HG02852 (cell line): ENCODE measurements at regions not wholly inside any gene's neighbourhood (a gene's known extent, or its start where the extent isn't known, plus 50 kb on each side); places are given as distances from the start of the nearest gene placed in this dataset.

Experiments
- ATAC-seq: cut with Tn5 transposase; IDR thresholded peaks from one replicate; pipeline ENCODE4 v1.9.1; 2021; ENCODE audit warnings: mild to moderate bottlenecking, moderate library complexity; ENCODE audit not compliant: unreplicated experiment

DNA sequence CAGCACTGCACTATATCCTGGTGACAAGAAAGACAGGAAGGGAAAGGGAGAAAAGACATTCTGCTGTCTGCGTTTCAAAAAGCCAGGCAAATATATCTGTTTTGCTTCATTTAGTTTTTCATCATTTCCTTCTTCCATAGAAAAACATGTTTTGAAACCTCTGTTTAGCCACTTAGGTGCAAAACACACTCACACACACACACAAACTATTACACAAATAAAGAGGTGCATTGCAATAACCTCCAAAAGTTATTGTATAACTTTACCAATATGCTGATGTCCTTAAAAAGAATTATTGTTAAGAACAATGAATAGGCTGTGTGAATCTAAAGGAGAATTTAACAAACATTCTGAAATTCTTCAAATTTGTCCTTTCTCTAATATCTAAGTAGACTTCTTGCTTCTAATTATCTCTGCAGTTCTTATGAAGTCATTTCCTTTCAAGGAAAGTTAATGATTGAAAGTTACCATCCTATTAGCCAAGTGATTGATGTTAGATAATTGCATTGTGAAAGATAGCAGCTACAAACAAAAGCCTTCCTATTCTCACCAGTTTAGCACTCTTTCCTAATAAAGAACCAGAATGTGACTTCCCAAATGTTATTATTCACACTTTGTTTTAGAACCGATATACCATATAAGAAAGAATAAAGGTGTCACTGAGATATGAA, 516.7 kb downstream of the KCNJ3 start:
- no peak for ATAC-seq

DNA sequence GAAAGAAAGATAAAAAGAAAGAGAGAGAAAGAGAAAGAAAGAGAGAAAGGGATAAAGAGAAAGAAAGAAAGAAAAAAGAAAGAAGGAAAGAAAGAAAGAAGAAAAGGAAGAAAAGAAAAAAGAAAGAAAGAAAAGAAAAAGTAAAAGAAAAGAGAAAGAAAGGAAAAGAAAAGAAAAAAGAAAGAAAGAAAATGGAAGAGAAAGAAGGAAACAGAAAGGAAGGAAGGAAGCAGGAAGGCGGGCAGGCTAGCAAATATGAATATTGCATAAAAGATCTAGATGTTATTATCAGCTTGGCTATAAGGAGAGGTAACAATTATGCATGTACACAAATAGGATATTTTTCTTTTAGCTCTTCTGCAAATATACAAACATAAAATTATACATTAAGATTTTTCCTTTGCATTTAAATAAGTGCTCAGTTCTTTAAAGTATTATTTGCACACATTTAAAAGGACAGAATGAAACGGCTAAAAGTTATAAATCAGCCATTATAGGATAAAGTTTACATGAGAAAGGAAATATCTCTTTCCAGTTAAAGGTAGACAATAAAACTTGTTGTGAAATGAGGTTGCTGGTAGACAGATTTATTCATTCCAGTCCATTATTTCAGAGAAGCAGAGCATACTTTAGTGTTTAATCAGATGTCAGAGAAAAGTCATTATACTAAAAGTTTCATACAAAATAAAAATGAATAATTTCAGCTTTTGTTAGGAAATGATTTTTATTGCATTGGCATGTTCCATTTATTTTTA, 511.4 kb downstream of the KCNJ3 start:
- no peak for ATAC-seq

DNA sequence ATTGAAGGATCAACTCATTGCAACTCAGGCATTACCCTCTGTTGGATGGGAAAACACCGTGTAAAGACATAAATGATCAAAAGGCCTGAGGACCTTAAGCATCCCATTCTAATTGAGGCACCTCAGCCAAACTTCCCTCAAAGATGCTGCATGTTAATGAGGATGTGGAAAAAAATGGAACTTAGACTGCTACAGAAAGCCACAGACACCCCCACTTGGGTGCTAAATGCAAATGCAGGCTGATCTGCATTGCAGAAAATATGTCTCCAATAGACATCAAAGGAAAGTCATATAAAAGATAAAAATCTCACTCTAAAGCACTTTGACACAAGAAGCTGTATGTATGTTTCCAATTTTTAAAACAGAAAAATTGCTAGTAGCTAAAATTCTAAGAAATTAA, 504.7 kb downstream of the KCNJ3 start:
- ATAC-seq: peak; percentile 70

DNA sequence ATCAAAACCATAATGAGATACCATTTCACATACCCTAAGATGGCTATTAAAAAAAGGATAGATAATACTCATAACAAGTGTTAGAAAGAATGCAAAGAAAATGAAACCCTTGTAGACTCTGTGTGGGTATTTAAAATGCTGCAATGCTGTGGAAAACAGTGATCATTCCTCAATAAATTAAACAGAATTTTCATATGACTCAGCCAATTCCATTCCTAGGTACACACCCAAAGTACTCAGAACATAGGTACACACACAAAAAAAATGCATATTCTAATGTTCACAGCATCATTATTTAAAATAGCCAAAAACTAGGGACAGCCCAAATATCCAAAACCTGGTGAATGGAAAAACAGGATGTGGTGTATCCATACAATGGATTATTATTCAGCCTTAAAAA, 502.3 kb downstream of the KCNJ3 start:
- no peak for ATAC-seq

DNA sequence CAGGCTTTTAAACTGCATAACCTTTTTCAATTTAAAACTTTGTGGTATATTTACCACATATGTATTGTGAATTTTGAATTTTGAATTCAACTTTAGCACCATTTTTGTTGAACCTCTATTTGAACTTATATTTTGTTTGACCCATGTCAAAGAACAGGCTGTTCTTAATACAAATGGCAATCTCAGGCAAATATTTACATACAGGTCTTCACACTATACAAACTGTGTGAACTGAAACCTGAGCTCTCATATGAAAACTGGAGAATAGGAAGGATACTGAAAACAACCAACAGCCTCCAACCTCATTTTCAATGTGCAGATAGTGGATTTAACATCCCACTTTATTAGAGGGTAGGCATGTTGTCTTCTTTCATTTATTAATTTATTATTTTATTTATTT, 491.8 kb downstream of the KCNJ3 start:
- no peak for ATAC-seq

DNA sequence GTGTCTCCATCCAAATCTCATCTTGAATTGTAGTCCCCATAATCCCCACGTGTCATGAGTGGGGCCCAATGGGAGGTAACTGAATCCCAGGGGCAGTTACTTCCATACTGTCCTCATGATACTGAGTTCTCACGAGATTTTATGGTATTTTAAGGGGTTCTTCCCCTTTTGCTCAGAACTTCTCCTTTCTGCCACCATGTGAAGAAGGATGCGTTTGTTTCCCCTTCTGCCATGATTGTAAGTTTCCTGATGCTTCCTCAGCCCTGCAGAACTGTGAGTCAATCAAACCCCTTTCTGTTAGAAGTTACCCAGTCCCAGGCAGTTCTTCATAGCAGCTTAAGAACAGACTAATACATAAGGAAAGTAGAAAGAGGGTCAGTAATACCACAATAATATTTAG, 480.4 kb downstream of the KCNJ3 start:
- no peak for ATAC-seq

DNA sequence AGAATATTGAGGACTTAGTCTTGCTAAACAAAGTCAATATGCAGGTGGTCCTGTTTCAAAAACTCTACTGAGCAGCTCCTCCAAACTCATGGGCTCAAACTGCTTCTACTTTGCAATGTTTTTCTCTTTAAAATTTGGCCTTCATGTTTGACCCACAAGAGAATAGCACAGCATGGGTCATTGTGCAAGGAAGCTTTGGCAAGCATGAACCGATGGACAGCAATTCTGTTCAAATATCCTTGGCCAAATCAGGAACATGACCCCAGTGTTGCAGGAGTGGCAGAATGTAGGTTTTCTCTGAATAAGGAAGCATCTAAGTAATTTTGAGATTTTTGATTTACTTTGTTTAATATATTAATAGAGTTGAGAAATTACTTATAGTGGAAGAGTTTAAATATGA, 477.9 kb downstream of the KCNJ3 start:
- no peak for ATAC-seq

DNA sequence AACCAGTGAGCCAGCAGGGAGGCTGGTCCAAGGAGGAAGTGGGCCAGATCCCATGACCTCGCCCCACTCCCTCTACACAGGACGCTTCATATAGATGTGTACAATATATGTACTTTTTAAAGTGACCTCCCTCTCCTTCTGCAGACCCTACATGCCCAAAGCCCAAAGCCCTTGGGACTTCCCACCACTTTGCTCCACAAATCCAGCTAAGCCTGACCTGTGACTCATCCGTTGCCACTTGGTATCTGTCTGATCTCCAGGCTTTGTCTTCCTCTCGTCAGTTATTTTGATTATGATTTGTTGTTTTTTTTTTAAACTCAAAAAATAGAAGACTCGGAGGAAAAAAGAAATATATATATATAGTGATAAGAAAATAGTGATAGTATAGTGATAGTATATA, 470.8 kb downstream of the KCNJ3 start:
- ATAC-seq: no peak

DNA sequence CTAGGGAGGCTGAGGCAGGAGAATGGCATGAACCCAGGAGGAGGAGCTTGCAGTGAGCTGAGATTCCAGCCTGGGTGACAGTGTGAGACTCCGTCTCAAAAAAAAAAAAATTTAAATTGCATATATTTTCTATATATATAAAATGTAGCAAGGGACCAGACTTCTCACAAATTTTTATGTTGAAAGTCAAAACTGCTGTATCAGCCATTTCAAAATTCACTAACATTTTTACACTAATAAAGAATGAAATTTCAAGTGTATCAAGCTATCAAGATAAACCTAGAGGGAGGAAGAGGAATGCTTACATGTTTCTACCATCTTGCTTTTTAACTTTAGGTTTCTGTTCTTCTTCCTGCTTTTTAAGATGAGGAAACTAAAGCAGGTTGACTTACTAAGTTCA, 464.0 kb downstream of the KCNJ3 start:
- ATAC-seq: no peak

DNA sequence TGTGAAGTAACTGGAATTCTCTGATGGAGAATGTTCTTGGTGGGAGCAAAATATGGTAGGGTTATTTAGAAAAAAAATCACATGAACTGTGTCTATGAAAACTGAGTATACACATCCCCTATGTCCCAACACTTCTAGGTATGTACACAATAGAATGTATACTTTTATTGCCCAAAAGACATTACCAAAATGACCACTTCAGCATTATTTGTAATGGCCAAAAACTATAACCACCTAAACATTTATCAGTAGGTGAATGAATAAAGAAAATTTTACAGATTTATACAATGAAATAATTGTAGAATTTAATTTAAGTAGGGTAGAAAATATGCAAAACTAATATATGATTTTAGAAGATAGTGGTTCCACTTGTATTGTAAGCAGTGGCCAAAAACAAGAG, 462.8 kb downstream of the KCNJ3 start:
- no peak for ATAC-seq

DNA sequence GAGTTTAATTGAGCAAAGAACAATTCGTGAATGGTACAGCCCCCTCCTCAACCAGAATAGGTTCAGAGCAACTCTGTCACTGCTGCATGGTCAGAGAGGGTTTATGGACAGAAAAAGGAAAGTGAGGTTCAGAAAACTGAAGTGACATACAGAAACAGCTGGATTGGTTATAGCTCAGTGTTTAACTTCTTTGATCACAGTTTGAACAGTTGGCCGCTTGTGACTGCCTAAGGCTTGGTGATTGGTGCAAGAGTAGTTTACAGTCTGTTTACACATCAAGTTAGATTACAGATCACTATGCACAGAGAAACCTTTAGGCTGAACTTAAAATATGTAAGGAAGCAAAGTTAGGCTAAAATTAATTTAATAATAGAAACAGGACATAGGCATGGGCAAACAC, 459.2 kb downstream of the KCNJ3 start:
- ATAC-seq: no peak

DNA sequence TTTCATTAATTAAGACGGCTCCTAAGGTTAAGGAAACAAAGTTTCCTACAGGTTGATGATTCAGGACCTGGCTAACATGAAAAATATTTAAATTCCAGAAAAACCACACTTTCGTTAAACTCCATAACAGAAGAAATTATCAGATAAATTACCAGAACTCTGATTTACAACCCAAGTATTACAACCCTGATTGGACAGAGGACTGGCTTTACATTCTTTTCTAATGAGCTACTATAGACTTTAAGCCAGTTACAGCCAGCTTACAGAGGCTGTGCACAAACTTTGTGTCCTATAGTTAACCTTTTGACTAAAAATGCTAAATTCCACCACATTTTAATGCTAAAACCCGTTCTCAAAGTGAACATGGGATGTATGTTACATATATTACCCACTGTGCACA, 458.6 kb downstream of the KCNJ3 start:
- no peak for ATAC-seq

DNA sequence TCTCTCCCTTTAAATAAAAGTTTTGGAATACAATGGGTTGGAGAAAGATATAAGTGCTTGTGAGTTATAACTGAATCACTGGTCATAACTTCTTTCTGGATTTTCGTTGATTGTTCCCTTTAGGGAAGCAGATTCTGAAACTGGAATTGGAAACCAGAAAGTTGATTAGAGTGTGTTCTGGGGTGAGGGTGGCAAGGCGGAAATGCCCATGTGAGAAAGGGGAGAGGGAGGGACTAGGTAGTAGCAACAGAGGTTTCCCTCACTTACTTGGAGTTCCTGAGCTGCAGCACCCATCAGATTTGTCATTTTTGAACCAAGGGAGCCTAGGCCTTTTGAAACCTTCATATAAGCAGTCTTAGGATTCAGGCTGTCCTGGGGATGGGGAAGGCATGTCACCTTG, 453.4 kb downstream of the KCNJ3 start:
- no peak for ATAC-seq

DNA sequence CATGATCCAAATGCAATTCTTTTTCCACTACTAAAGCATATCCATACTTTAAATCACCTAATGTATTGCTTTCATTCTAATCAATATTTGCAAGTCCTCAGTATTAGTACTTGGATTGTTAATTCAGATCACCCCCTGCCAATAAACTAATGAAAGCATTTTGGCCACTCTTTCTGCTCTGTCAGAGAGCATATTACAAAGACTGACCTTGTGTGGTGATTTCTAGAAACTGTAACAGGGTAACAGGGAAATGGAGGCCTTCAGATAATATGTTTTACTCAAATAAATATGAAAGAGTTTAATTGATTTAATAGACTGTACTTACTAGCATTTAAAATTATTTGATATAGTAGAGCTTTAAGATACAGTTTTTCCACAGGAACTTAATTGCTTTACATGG, 453.0 kb downstream of the KCNJ3 start:
- ATAC-seq: no peak

DNA sequence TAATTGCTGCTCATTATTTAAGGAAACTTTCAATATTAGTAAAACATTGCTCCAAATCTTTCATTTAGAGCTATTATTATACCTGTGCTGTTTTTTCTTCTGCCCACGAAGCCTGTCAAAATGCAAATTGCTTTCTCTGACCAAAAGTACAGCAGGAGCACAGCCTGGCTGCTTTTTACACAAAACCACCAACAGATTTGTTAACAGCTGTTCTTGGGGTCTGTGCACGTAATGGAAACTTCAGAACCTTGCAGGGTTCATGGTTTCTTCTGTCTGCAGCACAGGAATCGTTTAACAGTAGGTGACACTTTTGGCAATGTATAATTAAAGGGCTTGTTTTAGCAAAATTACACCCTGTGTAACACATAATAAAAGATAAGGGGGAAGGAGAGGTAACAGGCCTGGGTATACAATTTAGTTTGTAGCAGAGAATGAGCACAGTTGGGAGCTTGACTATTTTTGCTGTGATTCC, 447.3 kb downstream of the KCNJ3 start:
- peak; percentile 94 for ATAC-seq

DNA sequence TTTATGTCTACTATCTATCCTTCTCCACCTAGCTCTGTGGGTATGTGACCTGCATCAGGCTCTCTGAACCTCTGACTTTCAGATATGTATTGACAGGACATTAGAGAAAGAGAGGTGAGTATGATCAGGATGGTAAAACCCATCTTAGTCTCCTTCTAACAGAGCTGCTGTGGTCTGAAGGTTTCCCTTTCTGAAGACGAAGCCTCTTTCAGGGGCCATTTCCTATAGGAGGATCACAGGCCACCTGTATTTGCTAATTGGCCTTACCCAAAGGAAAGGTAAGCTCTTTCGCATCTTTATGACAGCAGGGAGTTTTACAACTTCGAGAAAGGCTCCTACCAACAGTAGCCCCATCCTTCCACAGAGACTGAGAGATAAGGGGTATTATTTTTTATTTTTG, 442.9 kb downstream of the KCNJ3 start:
- peak; percentile 29 for ATAC-seq

DNA sequence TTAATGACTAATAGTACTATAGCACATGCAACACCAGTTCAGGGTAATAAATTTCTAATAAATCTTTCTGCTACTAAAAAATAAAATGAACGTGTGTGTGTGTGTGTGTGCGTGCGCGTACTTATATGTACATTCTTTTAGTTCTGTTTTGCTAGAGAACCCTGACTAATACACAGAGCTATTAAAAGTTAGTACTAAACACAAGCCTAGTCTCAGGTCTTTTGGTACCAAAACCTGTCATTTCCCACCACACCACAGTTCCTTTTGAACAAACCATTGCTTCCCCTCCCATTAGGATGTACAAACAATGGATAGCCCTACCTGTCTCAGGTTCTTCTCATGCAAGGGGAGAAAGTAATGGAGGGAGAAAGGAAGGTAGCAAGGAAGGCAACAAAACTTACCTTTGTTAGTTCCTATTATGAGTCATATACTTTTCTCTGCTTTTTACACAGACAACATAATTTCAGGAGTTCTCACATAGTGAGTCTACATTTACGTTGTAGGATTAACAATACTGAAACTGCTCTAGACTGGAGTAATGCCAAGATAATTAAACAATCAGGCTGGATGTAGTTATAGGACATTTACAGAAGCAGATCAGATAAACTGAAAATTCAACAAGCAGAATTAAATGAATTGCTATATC, 427.2 kb downstream of the KCNJ3 start:
- peak; percentile 62 for ATAC-seq

DNA sequence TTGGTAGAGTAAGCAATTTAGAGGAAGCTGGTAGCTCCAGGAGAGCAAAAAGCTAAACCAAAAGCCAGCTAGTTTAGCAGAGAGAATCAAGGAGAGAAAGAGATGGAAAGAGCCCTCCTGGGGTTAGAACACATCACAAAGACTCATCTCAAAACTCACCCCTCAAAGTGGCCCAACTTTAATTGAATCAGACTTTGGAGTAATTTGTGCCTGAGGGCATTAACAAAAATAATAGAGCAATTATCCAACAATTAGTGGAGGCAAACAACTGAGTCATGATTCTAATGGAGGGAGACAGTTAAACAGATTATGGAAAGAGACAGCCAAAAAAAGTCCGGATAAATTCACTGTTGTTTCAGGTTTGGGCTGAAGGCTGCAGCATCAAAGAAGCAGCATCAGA, 417.4 kb downstream of the KCNJ3 start:
- ATAC-seq: no peak

DNA sequence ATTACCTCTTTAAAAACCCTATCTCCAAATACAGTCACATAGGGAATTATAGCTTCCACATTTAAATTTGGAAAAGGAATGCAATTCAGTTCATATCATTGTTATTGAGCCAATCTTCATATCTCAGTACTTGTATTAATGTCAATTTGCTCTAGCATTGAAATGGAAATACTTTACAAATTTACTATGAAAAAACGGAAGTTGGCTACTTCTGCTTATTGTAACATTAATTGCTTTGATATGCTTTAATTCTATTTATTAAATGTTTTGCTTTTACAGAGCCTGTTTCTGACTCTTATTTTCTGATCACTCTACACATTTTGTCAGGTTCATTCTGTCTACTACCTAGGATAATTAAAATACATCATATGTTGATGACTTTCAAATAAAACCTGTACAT, 412.6 kb downstream of the KCNJ3 start:
- ATAC-seq: no peak

DNA sequence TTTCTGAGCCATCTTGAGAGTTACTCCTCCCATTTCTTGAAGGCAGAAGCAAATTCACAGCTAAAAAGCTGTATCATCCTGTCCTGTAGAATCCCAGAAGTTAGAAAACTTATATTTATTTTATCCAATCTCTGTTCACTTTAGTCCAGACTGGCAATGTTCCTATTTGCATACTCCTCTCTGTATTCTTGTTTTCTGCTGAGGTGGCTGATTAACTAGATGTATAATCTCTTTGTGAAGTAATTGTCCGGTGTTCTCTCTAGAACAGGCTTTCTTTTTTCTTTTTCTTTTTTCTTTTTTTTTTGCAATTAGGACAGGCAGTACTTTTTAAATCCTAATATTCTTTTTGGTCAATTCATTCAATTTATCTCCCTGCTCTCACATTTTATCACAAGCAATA, 411.0 kb downstream of the KCNJ3 start:
- ATAC-seq: no peak

DNA sequence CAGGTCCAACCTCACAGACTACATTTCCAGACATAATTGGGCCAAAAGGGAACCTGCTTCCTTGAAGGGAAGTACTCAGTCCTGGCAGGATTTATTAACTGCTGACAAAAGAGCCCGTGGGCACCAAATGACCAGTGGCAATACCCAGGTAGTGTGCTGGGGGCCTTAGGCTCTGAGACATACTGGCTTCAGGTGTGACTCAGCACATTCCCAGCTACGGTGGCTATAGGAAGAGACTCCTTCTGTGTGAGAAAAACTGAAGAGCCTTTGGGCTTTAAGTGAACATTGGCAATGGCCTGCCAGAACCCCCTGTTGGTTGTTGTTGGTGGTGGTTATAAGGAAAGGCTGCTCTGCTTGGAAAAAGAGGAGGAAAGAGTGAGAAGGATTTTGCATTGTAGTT, 401.8 kb downstream of the KCNJ3 start:
- ATAC-seq: no peak

DNA sequence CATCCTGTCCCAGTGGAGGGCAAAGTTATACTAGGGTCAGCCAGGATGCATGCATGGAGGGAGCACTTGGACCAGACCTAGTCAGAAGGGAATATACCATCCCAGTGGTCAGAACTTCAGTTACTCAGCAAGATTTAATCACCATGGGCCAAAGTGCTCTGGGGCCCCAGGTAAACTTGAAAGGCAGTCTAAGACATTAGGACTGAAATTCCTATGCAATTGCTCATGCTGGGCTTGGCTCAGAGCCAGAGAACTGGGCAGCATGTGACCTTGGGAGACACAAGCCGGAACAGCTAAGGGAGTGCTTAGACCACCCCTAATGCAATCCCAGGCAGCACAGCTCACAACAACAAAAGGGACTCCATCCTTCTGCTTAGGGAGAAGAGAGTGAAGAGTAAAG, 401.3 kb downstream of the KCNJ3 start:
- ATAC-seq: no peak
